ENCODE measurements at regions not wholly inside any gene's neighbourhood (a gene's known extent, or its start where the extent isn't known, plus 50 kb on each side); places are given as distances from the start of the nearest gene placed in this dataset.

GRCh38 chr2:13109516-13109915, 392.8 kb downstream of the TRIB2 start:
- Histone ChIP-seq H3K4me3 (ENCODE audit: extremely low read depth in 1 of 4, insufficient read depth in 2 of 4, low read depth in 3 of 4, low read length in 4 of 4) (no peak overlapping the region), H2BK12ac (ENCODE audit: low read depth, low read length) (no peak overlapping the region), H4K8ac (ENCODE audit: extremely low read depth, insufficient read depth, low read length) (no peak overlapping the region), H3K36me3 (ENCODE audit: control insufficient read depth in 2 of 4, insufficient read depth in 4 of 4, low read length in 3 of 4) (no peaks in the 10 kb centered on the region), H3K23me2 (ENCODE audit: low read depth, low read length) (no peaks in the 10 kb centered on the region), H3K9ac (replicated peaks in 1 of 4; ENCODE audit: extremely low read depth in 1 of 4, low read depth in 3 of 4, low read length in 3 of 4) (no peak overlapping the region), H3K4me1 (replicated peaks in 1 of 4; ENCODE audit: control insufficient read depth in 3 of 4, insufficient read depth in 4 of 4, low read length in 3 of 4) (no peaks in the 10 kb centered on the region), H3K14ac (ENCODE audit: insufficient read length) (no peak overlapping the region), H3K4ac (replicated peaks; ENCODE audit: insufficient read length, low read depth, low read length) (no peak overlapping the region), H2BK5ac (ENCODE audit: low read depth, low read length) (no peak overlapping the region), H3K27ac (ENCODE audit: low read depth, low read length) (no peak overlapping the region), H3K79me2 (ENCODE audit: control insufficient read depth in 1 of 2, insufficient read depth in 2 of 2, low read length in 2 of 2) (no peaks in the 10 kb centered on the region), H2AK5ac (ENCODE audit: low read depth, low read length) (no peak overlapping the region), H3K18ac (ENCODE audit: extremely low read depth, low read length) (no peak overlapping the region), H4K91ac (replicated peaks; ENCODE audit: insufficient read length, low read length) (no peak overlapping the region), H2BK120ac (replicated peaks; ENCODE audit: low read depth, low read length) (no peak overlapping the region), H4K20me1 (replicated peaks in 1 of 2; ENCODE audit: control insufficient read depth in 1 of 2, insufficient read depth in 2 of 2, low read length in 2 of 2) (no peaks in the 10 kb centered on the region), H3K79me1 (ENCODE audit: low read depth, low read length) (no peaks in the 10 kb centered on the region), H3K23ac (ENCODE audit: insufficient read length) (no peak overlapping the region), H2AFZ (ENCODE audit: low read length) (no peak overlapping the region), H3K27me3 (replicated peaks in 1 of 4; ENCODE audit: control insufficient read depth in 3 of 4, extremely low read depth in 1 of 4, insufficient read depth in 3 of 4, low read length in 3 of 4) (no peaks in the 10 kb centered on the region), H2BK15ac (ENCODE audit: low read length) (no peak overlapping the region), H2BK20ac (ENCODE audit: low read length) (no peak overlapping the region), H4K5ac (ENCODE audit: insufficient read length, low read depth, low read length) (no peak overlapping the region), H3K56ac (replicated peaks; ENCODE audit: insufficient read length, low read depth, low read length) (no peak overlapping the region), H3K4me2 (ENCODE audit: insufficient read depth in 1 of 2, low read depth in 2 of 2, low read length in 2 of 2) (no peak overlapping the region), H3K9me3 (ENCODE audit: insufficient read depth in 2 of 2, low read depth in 1 of 2, low read length in 1 of 2) (peaks cover 0 to 2% of the 10 kb centered on the region in 2 experiments; a peak in 1 of 4 replicates)
- WGBS, 2 experiments (ENCODE audit: extremely low coverage in 1 of 2, insufficient coverage in 1 of 2, insufficient read length in 1 of 2, insufficient replicate concordance in 2 of 2, low coverage in 1 of 2, low lambda C conversion rate in 2 of 2, missing lambda C conversion rate in 1 of 2), result 70% methylated on average over 3 of the region's 3 CpGs; no CpG with 5 or more reads in 1 of the 2 experiments
- DNase-seq (ENCODE audit: low read depth in 1 of 2, low spot score in 2 of 2) (no peak), FAIRE-seq (no peak)
- POLR2A ChIA-PET (ENCODE audit: partially characterized antibody), result no interaction called here
- TF ChIP-seq MAX (IDR thresholded peaks at IDR 0.05) (no peak), CHD1 (IDR thresholded peaks at IDR 0.05; ENCODE audit: low read depth, low read length) (no peak), SRF (IDR thresholded peaks at IDR 0.05; ENCODE audit: low read depth, low read length) (no peak), BCL11A (IDR thresholded peaks at IDR 0.05; ENCODE audit: low read depth in 2 of 2, low read length in 2 of 2) (no peak), CHD2 (IDR thresholded peaks at IDR 0.05; ENCODE audit: low read length) (no peak), SUZ12 (IDR thresholded peaks at IDR 0.05; ENCODE audit: low read length) (no peak), RXRA (IDR thresholded peaks at IDR 0.05; ENCODE audit: insufficient read depth, low read depth, low read length) (no peak), ATF2 (IDR thresholded peaks at IDR 0.05; ENCODE audit: low read length) (no peak), EGR1 (IDR thresholded peaks at IDR 0.05; ENCODE audit: borderline replicate concordance, low read depth, low read length) (no peak), TAF7 (optimal IDR thresholded peaks at IDR 0.05; ENCODE audit: borderline replicate concordance, low read depth, low read length) (no peak), EZH2 (IDR thresholded peaks at IDR 0.05; ENCODE audit: low read depth, low read length, severe bottlenecking) (no peak)
- CTCF ChIA-PET (ENCODE audit: partially characterized antibody), result no interaction called here

Measured in H1 (cell line).